ENCODE measurements at regions not wholly inside any gene's neighbourhood (a gene's known extent, or its start where the extent isn't known, plus 50 kb on each side); places are given as distances from the start of the nearest gene placed in this dataset.
"Not testable (repeated sequence)": the region's sequence is repeated elsewhere in the genome, so short reads cannot be mapped to it uniquely, and the experiment has no call there.

- H3K27me3 Mint-ChIP-seq; H3K4me3 Mint-ChIP-seq; ATAC-seq; H3K9me3 Mint-ChIP-seq; H3K36me3 Mint-ChIP-seq (ENCODE audit: low read depth); H3K4me1 Mint-ChIP-seq (ENCODE audit: low read depth); H3K27ac Mint-ChIP-seq; DNase-seq; intact Hi-C loops (cut with micrococcal nuclease); POLR2A ChIA-PET; CTCF ChIA-PET: not testable (repeated sequence)
Measured at GRCh38 chr13:18322821-18323220, 858.8 kb downstream of the TUBA3C start.

- POLR2A ChIA-PET, result not testable (repeated sequence)
Measured at GRCh38 chr13:18319653-18320052, 862.0 kb downstream of the TUBA3C start.

DNA sequence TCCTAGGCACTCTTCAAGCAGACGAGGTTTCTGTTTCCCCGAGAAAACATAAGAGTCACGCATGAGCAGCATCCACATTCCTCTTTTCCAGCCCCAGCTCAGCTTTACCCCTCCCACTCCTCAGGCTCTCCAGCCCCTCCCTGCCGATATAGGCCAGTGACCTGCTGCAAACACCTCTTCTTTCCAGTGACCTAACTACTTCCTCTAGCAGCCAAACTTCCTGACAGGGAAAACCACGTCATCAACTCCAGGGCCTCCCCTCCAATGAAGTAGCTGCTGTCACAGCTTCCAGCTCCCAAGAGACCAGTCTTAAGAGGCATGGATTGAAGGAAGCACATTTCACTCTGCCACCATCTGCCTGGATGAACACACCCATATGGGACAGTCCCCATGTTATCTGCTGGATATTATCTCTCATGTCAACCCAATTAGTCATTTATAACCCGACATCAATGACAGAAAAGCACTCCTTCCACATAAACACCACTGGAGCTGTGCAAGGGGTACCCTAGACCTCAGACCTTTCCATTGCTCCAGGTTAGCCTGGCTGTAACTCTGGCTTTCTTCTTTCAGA is 878.3 kb downstream of the TUBA3C start:
- intact Hi-C loops (cut with micrococcal nuclease); H3K9me3 Mint-ChIP-seq; CTCF ChIA-PET; POLR2A ChIA-PET; H3K36me3 Mint-ChIP-seq (ENCODE audit: low read depth); H3K4me3 Mint-ChIP-seq; H3K27me3 Mint-ChIP-seq; ATAC-seq; H3K27ac Mint-ChIP-seq; DNase-seq; H3K4me1 Mint-ChIP-seq (ENCODE audit: low read depth): not testable (repeated sequence)

More at GRCh38 chr13:18319653-18320052, 862.0 kb downstream of the TUBA3C start:
- CTCF ChIA-PET; H3K27ac Mint-ChIP-seq; H3K36me3 Mint-ChIP-seq (ENCODE audit: low read depth); H3K4me1 Mint-ChIP-seq (ENCODE audit: low read depth); H3K9me3 Mint-ChIP-seq; ATAC-seq; DNase-seq; H3K27me3 Mint-ChIP-seq; H3K4me3 Mint-ChIP-seq; intact Hi-C loops (cut with micrococcal nuclease): not testable (repeated sequence)

GRCh38 chr13:18300968-18301367 is 880.7 kb downstream of the TUBA3C start:
- H3K4me1 Mint-ChIP-seq (ENCODE audit: low read depth); H3K9me3 Mint-ChIP-seq; H3K4me3 Mint-ChIP-seq; H3K27me3 Mint-ChIP-seq; CTCF ChIA-PET; POLR2A ChIA-PET; intact Hi-C loops (cut with micrococcal nuclease); DNase-seq; H3K27ac Mint-ChIP-seq; H3K36me3 Mint-ChIP-seq (ENCODE audit: low read depth); ATAC-seq: not testable (repeated sequence)

GRCh38 chr13:18297359-18297758 is 884.3 kb downstream of the TUBA3C start:
- CTCF ChIA-PET; H3K4me3 Mint-ChIP-seq; ATAC-seq; H3K27me3 Mint-ChIP-seq; POLR2A ChIA-PET; H3K4me1 Mint-ChIP-seq (ENCODE audit: low read depth); H3K36me3 Mint-ChIP-seq (ENCODE audit: low read depth); intact Hi-C loops (cut with micrococcal nuclease); DNase-seq; H3K27ac Mint-ChIP-seq; H3K9me3 Mint-ChIP-seq: not testable (repeated sequence)

DNA sequence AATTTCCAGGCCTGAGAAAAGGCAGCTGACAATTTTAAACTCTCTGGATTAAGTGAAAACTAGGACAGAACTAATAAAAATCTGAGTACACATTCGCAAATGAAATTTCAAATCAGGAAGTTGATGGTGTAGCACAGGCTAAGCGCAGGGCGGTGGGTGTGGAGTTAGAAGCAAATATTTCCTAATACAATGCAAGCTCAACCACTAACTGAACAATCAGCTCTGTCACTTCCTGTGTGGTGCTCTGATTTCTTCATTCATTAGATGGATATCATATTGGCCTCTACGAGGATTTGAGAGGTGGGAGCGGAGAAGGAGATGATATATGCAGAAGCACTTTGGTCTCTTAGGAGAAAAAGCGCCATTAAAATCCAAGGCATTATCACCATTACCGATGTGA is 885.0 kb downstream of the TUBA3C start:
- CTCF ChIA-PET; intact Hi-C loops (cut with micrococcal nuclease); H3K4me3 Mint-ChIP-seq; H3K4me1 Mint-ChIP-seq (ENCODE audit: low read depth); H3K27me3 Mint-ChIP-seq; POLR2A ChIA-PET; DNase-seq; H3K9me3 Mint-ChIP-seq; H3K36me3 Mint-ChIP-seq (ENCODE audit: low read depth); H3K27ac Mint-ChIP-seq; ATAC-seq: not testable (repeated sequence)

GRCh38 chr13:18294311-18294710 is 887.3 kb downstream of the TUBA3C start:
- H3K4me1 Mint-ChIP-seq (ENCODE audit: low read depth); H3K36me3 Mint-ChIP-seq (ENCODE audit: low read depth); H3K27ac Mint-ChIP-seq; POLR2A ChIA-PET; DNase-seq; intact Hi-C loops (cut with micrococcal nuclease); CTCF ChIA-PET; H3K9me3 Mint-ChIP-seq; H3K4me3 Mint-ChIP-seq; H3K27me3 Mint-ChIP-seq; ATAC-seq: not testable (repeated sequence)

- H3K4me3 Mint-ChIP-seq; DNase-seq; POLR2A ChIA-PET; H3K27ac Mint-ChIP-seq; H3K4me1 Mint-ChIP-seq (ENCODE audit: low read depth); H3K9me3 Mint-ChIP-seq; H3K27me3 Mint-ChIP-seq; H3K36me3 Mint-ChIP-seq (ENCODE audit: low read depth); ATAC-seq; CTCF ChIA-PET; intact Hi-C loops (cut with micrococcal nuclease): not testable (repeated sequence)
Measured at GRCh38 chr13:18286848-18287247, 894.8 kb downstream of the TUBA3C start.

DNA sequence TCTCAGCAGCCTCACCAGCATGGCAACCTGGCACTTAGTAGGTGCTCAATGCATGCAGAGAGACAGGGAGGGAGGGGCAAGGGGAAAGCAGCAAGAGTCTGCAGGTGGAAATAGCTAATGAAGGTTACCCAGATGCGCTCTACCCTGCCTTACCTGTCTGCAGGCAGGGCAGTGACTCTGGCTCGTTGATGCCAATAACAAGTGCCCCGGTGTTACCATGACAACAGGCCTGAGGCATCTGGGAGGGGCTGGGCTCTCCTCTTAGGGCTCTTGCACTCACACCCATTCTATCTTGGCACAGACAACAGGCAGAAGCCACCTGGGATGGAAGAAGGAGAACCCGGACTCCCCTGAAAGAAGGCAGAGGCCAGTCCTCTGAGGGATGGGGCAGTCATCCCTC is 896.0 kb downstream of the TUBA3C start:
- CTCF ChIA-PET, result not testable (repeated sequence)

GRCh38 chr13:18284040-18284439 is 897.6 kb downstream of the TUBA3C start:
- H3K4me1 Mint-ChIP-seq (ENCODE audit: low read depth); POLR2A ChIA-PET; H3K27me3 Mint-ChIP-seq; intact Hi-C loops (cut with micrococcal nuclease); H3K9me3 Mint-ChIP-seq; CTCF ChIA-PET; H3K4me3 Mint-ChIP-seq; H3K36me3 Mint-ChIP-seq (ENCODE audit: low read depth); DNase-seq; H3K27ac Mint-ChIP-seq; ATAC-seq: not testable (repeated sequence)

More for the DNA sequence above, 896.0 kb downstream of the TUBA3C start:
- H3K36me3 Mint-ChIP-seq (ENCODE audit: low read depth); H3K27ac Mint-ChIP-seq; intact Hi-C loops (cut with micrococcal nuclease); H3K27me3 Mint-ChIP-seq; H3K4me3 Mint-ChIP-seq; H3K4me1 Mint-ChIP-seq (ENCODE audit: low read depth); ATAC-seq; POLR2A ChIA-PET; DNase-seq; H3K9me3 Mint-ChIP-seq: not testable (repeated sequence)

- DNase-seq; H3K36me3 Mint-ChIP-seq (ENCODE audit: low read depth); intact Hi-C loops (cut with micrococcal nuclease); ATAC-seq; H3K4me1 Mint-ChIP-seq (ENCODE audit: low read depth); H3K9me3 Mint-ChIP-seq; H3K27ac Mint-ChIP-seq; H3K27me3 Mint-ChIP-seq; CTCF ChIA-PET; H3K4me3 Mint-ChIP-seq; POLR2A ChIA-PET: not testable (repeated sequence)
Measured at GRCh38 chr13:18281829-18282597, 899.6 kb downstream of the TUBA3C start.

GRCh38 chr13:18280904-18281828 is 900.5 kb downstream of the TUBA3C start:
- H3K27ac Mint-ChIP-seq; CTCF ChIA-PET; DNase-seq; ATAC-seq; H3K36me3 Mint-ChIP-seq (ENCODE audit: low read depth); H3K4me1 Mint-ChIP-seq (ENCODE audit: low read depth); H3K27me3 Mint-ChIP-seq; POLR2A ChIA-PET; intact Hi-C loops (cut with micrococcal nuclease); H3K4me3 Mint-ChIP-seq; H3K9me3 Mint-ChIP-seq: not testable (repeated sequence)

Data from activated CD8-positive, alpha-beta T cell treated with anti-CD3 and anti-CD28 coated beads for 36 hours (primary cell).